Activated T-helper 1 cell treated with anti-CD3 and anti-CD28 coated beads, Interleukin-2, amount 50 U/mL, for 16 hours (primary cell): ENCODE measurements at regions not wholly inside any gene's neighbourhood (a gene's known extent, or its start where the extent isn't known, plus 50 kb on each side); places are given as distances from the start of the nearest gene placed in this dataset.

Source experiments
- DNase-seq, 2 donors: peaks; one replicate each; pipeline ENCODE4 v3.0.0-alpha.2; 2020; ENCODE audit warnings: low read depth in 1 of 2, low spot score in 1 of 2

GRCh38 chr6:113585246-113585645, 271.9 kb upstream of the MARCKS start:
- no peak for DNase-seq

GRCh38 chr6:113586413-113587077, 270.6 kb upstream of the MARCKS start:
- no peak for DNase-seq

- DNase-seq, result no peak
These were observed 270.0 kb upstream of the MARCKS start for GRCh38 chr6:113587078-113587699.

GRCh38 chr6:113588646-113589045, 268.5 kb upstream of the MARCKS start:
- no peak for DNase-seq

- no peak for DNase-seq
These were observed 265.0 kb upstream of the MARCKS start for GRCh38 chr6:113591896-113592827.

- DNase-seq, result no peak
These were observed 262.4 kb upstream of the MARCKS start for GRCh38 chr6:113594726-113595125.

GRCh38 chr6:113595911-113596376, 261.2 kb upstream of the MARCKS start:
- no peak for DNase-seq

- DNase-seq, result no peak
These were observed 260.5 kb upstream of the MARCKS start for GRCh38 chr6:113596387-113597230.

- no peak for DNase-seq
These were observed 259.9 kb upstream of the MARCKS start for GRCh38 chr6:113597231-113597583.

GRCh38 chr6:113598786-113599185, 258.4 kb upstream of the MARCKS start:
- DNase-seq, result no peak

- DNase-seq, result no peak
These were observed 257.7 kb upstream of the MARCKS start for GRCh38 chr6:113599444-113599843.

- DNase-seq, result no peak
These were observed 256.4 kb upstream of the MARCKS start for GRCh38 chr6:113600551-113601339.

- no peak for DNase-seq
These were observed 249.2 kb upstream of the MARCKS start for GRCh38 chr6:113607821-113608545.

- DNase-seq, result no peak
These were observed 246.7 kb upstream of the MARCKS start for GRCh38 chr6:113610377-113610988.

GRCh38 chr6:113616701-113617274, 240.4 kb upstream of the MARCKS start:
- no peak for DNase-seq

- no peak for DNase-seq
These were observed 238.1 kb upstream of the MARCKS start for GRCh38 chr6:113619077-113619476.

- no peak for DNase-seq
These were observed 236.8 kb upstream of the MARCKS start for GRCh38 chr6:113620386-113620785.

- no peak for DNase-seq
These were observed 234.9 kb upstream of the MARCKS start for GRCh38 chr6:113622254-113622653.

GRCh38 chr6:113623129-113623528, 234.0 kb upstream of the MARCKS start:
- no peak for DNase-seq
